ENCODE measurements at regions not wholly inside any gene's neighbourhood (a gene's known extent, or its start where the extent isn't known, plus 50 kb on each side); places are given as distances from the start of the nearest gene placed in this dataset.
"Not testable (repeated sequence)": the region's sequence is repeated elsewhere in the genome, so short reads cannot be mapped to it uniquely, and the experiment has no call there.

DNA sequence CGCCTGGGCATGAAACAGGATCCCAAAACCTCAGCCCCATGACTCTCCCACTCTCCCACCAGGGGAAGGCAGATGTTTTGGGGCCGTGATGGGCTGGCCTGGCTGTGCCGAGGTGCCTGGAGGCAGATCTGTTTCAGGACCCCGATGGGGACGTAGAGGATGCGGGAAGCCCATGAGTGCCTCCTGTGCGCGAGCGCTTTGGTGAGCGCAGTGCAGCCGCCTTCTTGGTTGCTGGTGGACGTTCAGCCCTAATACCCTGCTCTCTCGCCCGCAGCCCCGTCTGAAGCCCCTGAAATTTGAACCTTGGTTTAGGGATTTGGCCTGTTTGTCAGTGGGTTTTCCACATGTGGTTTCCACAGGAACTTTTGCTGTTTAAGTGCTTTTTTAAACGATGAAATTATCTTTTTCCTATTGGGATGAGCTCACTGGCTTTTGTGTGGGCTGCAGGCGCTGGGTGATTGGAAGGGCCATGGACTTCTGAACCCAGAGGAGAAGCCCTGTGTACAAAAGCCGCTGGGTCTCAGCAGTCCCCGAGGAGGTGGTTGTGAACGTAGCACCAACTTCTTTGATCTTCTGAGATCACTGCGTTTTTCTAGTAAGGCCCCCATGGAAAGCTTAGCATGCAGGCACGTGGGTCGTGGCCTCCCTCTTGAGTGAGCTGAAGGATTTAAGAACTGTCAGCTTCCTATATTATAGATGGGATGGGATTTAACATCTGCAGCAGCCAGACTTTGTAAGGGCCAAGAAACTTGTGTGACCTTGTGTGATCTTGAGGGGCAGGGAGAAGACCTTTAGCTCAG is 148.9 kb upstream of the ZNF469 start:
- H3K4me3 Mint-ChIP-seq; H3K36me3 Mint-ChIP-seq; H3K4me1 Mint-ChIP-seq; ATAC-seq (ENCODE audit: low read depth); H3K9me3 Mint-ChIP-seq; DNase-seq; H3K27me3 Mint-ChIP-seq; POLR2A ChIA-PET; H3K27ac Mint-ChIP-seq: not testable (repeated sequence)

DNA sequence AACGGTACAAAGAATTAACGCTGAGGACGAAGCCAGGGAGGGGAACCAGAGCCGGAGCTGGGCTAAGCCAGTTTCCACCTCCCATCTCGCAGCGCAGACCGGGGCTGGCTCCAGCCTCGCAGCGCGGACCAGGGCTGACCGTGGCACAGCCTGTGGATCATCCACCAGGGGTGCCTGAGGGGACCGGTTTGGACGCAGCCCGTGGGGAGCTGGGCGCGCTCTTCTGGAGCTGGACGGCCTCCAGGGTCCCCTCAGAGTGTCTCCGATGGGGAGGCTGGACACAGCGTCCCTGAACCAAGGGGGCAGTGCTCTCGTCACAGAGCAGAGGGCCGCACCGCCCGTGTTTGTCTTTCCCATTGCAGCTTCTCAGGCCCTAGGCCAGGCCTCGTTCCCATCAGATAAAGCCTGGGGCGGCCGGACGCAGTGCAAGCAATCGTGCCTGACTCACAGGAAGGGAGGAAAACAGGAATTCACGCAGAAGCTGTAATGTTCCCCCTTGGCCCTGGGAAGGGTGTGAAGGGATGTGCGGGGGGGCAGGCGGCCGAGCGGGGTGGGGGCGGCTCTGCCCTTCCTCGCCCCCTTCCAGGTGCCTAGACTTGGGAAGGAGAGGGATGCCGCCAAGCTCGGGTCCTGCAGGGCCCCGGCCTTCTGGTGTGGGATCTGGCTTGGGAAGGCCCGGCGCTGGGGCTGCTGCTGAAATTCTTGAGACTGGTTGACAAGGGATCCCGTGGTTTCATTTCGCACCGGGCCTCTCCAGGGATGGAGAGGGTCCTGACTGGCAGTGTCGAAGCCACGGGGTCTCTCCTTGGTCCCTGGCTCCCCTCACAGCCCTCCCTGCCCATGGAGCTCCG is 148.1 kb upstream of the ZNF469 start:
- ATAC-seq (ENCODE audit: low read depth); DNase-seq; POLR2A ChIA-PET; H3K4me1 Mint-ChIP-seq; H3K27me3 Mint-ChIP-seq; H3K27ac Mint-ChIP-seq; H3K4me3 Mint-ChIP-seq; H3K9me3 Mint-ChIP-seq; H3K36me3 Mint-ChIP-seq: not testable (repeated sequence)

DNA sequence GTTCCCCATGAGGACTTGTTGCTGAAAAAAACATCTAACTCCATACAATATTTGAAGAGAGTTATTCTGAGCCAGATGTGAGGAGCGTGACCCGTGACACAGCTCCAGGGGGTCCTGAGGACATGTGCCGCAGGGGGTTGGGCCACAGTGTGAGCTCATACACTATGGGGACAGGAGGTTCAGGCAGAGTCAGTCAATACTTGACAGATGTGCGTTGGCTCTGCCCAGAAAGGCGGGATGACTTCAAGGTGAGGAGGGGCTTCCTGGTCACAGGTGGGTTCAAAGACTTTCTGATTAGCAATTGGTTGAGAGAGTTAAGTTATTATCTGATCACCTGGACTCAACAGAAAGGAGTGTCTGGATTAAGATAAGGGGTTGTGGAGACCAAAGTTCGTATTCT is 147.1 kb upstream of the ZNF469 start:
- H3K4me3 Mint-ChIP-seq; H3K4me1 Mint-ChIP-seq; H3K9me3 Mint-ChIP-seq; ATAC-seq (ENCODE audit: low read depth); H3K27ac Mint-ChIP-seq; H3K36me3 Mint-ChIP-seq; DNase-seq; POLR2A ChIA-PET; H3K27me3 Mint-ChIP-seq: not testable (repeated sequence)

GRCh38 chr16:88236229-88236628 is 146.5 kb upstream of the ZNF469 start:
- H3K36me3 Mint-ChIP-seq; POLR2A ChIA-PET; H3K9me3 Mint-ChIP-seq; DNase-seq; H3K27ac Mint-ChIP-seq; H3K4me1 Mint-ChIP-seq; H3K4me3 Mint-ChIP-seq; H3K27me3 Mint-ChIP-seq; ATAC-seq (ENCODE audit: low read depth): not testable (repeated sequence)

DNA sequence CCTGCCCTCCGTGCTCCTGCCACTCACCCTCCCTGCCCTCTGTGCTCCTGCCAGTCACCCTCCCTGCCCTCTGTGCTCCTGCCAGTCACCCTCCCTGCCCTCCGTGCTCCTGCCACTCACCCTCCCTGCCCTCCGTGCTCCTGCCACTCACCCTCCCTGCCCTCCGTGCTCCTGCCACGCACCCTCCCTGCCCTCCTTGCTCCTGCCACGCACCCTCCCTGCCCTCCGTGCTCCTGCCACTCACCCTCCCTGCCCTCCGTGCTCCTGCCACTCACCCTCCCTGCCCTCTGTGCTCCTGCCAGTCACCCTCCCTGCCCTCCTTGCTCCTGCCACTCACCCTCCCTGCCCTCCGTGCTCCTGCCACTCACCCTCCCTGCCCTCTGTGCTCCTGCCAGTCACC is 145.4 kb upstream of the ZNF469 start:
- H3K4me3 Mint-ChIP-seq; ATAC-seq (ENCODE audit: low read depth); H3K27ac Mint-ChIP-seq; POLR2A ChIA-PET; H3K9me3 Mint-ChIP-seq; DNase-seq; H3K36me3 Mint-ChIP-seq; H3K4me1 Mint-ChIP-seq; H3K27me3 Mint-ChIP-seq: not testable (repeated sequence)

GRCh38 chr16:88237761-88238415 is 144.9 kb upstream of the ZNF469 start:
- not testable (repeated sequence) for DNase-seq, H3K27me3 Mint-ChIP-seq, H3K36me3 Mint-ChIP-seq

DNA sequence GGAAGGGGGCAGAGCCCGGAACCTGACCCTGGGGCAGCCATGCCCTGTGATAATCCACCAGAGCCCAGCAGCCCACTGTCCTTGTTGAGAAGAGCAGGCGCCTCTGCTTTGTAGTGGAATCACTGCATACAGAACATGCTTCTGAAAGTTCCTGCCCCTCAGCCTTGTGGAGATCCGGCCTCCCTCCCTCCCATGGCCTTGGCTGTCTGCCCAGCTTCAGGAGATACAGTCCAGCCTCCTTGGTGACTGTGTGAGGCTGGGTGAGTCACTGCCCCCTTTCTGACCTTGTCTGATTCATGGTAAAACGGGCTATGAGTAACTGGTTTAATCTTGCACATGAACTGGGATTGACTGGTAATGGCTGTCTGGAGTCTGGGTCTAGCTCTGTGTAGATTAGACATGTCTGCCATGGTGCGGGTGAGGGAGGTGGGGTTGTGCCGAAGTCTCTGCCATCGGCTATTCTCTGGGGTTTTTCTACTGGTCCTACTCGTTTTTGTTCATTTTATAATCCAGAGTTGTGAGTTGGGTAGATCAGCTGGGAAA is 144.0 kb upstream of the ZNF469 start:
- H3K9me3 Mint-ChIP-seq; H3K4me3 Mint-ChIP-seq; POLR2A ChIA-PET; H3K27me3 Mint-ChIP-seq; H3K4me1 Mint-ChIP-seq; H3K27ac Mint-ChIP-seq; DNase-seq; H3K36me3 Mint-ChIP-seq; ATAC-seq (ENCODE audit: low read depth): not testable (repeated sequence)

More at GRCh38 chr16:88237761-88238415, 144.9 kb upstream of the ZNF469 start:
- H3K4me3 Mint-ChIP-seq; ATAC-seq (ENCODE audit: low read depth); POLR2A ChIA-PET; H3K4me1 Mint-ChIP-seq; H3K9me3 Mint-ChIP-seq; H3K27ac Mint-ChIP-seq: not testable (repeated sequence)

DNA sequence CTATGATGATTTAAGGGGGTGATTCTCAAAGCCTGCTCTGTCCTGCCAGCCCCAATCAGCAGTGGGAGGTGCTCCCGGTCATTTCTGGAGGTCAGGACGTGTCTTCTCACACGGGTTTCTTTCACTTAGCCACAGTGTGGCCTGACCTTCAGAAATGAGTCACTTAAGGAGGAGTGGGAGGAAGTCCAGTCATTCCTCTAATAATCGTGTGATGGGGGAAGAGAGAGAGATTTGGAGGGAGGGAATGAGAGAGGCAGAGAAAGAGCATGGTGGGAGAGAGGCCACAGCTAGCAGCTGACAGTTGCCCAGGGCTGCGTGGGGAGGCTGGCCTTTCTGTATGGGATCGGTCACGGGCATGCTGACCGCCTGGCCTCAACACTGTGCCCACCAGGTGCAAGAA is 142.6 kb upstream of the ZNF469 start:
- H3K9me3 Mint-ChIP-seq; H3K27ac Mint-ChIP-seq; H3K4me1 Mint-ChIP-seq; H3K4me3 Mint-ChIP-seq; DNase-seq; ATAC-seq (ENCODE audit: low read depth); H3K27me3 Mint-ChIP-seq; POLR2A ChIA-PET; H3K36me3 Mint-ChIP-seq: not testable (repeated sequence)

DNA sequence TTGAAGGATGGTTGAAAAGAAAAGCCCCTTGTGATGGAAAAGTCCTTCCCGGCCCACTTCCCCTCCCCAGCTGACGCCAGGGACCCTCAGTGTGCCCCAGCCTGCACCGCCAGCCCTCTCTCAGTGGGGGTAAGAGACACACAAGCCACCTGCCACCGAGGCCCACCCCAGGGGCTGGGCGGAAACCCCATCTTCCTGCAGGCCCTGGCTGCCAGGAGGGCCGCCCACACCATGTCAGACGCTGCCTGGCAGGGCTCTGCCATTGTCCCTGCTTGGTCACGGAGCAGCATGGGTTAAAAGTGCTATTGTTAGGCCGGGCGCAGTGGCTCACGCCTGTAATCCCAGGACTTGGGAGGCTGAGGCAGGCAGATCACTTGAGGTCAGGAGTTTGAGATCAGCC is 142.0 kb upstream of the ZNF469 start:
- DNase-seq; ATAC-seq (ENCODE audit: low read depth); H3K27me3 Mint-ChIP-seq; H3K9me3 Mint-ChIP-seq; H3K4me3 Mint-ChIP-seq; H3K4me1 Mint-ChIP-seq; H3K27ac Mint-ChIP-seq; POLR2A ChIA-PET; H3K36me3 Mint-ChIP-seq: not testable (repeated sequence)

- H3K27me3 Mint-ChIP-seq; H3K9me3 Mint-ChIP-seq; DNase-seq; H3K36me3 Mint-ChIP-seq; POLR2A ChIA-PET; ATAC-seq (ENCODE audit: low read depth); H3K4me3 Mint-ChIP-seq; H3K27ac Mint-ChIP-seq; H3K4me1 Mint-ChIP-seq: not testable (repeated sequence)
Measured at GRCh38 chr16:88241404-88242311, 141.1 kb upstream of the ZNF469 start.

DNA sequence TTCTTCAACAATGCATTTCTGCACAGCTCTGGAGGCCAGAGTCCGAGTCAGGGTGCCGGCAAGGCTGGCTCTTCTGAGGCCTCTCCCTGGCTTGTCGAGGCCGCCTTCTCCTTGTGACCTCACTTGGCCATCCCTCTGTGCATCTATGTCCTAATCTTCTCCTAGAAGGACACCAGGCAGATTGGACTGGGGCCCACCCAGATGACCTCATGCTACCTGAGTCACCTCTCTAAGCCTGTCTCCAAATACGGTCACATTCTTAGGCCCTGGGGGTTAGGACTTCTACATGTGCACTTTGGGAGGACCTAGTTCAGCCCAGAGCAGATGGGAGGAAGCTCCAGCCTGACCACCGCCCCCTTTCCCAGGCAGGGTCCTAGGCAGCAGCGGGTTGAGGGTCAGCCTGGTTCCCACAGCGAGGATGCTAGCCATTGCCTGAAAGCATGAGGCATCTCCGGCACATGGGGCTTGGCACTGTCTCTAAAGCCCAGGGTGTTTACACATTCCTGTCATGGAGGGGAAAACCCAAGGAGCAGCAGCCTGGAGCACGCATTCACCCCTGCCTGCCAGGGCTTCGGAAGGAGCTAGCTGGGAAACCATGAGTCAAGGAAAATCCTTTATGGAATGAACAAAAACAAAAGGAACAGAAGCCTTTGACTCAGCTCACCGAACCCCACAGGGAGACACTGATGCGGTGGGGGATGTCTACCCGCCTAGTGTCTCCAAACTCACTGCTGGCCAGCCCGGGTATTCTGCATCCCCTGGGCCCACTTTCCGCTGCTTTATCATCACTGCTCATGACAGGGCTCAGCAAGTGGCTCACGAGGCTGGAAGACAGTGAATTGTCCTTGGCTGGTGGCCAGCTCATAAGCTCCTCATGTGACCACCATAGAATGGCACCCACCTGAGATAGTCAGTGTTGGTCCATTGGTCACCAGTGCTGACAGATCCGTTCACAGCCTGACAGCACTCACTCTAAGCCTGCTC is 140.2 kb upstream of the ZNF469 start:
- H3K4me3 Mint-ChIP-seq; H3K27me3 Mint-ChIP-seq; H3K27ac Mint-ChIP-seq; DNase-seq; ATAC-seq (ENCODE audit: low read depth); H3K9me3 Mint-ChIP-seq; H3K4me1 Mint-ChIP-seq; POLR2A ChIA-PET; H3K36me3 Mint-ChIP-seq: not testable (repeated sequence)

DNA sequence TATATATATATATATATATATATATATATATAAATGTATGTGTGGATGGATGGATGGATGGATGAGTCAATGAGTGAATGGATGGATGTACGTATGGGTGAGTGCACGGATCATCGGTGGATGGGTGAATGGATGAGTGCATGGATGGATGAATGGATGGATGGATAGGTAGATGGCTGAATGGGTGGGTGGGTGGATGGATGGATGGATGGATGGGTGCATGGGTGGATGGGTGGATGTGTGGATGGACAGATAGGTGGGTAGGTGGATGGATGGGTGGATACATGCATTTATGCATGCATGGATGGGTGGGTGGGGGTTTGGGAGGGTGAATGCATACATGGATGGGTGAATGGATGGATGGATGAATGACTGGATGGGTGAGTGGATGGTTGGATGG is 138.8 kb upstream of the ZNF469 start:
- POLR2A ChIA-PET; H3K4me3 Mint-ChIP-seq; H3K36me3 Mint-ChIP-seq; H3K27ac Mint-ChIP-seq; DNase-seq; H3K4me1 Mint-ChIP-seq; H3K9me3 Mint-ChIP-seq; H3K27me3 Mint-ChIP-seq; ATAC-seq (ENCODE audit: low read depth): not testable (repeated sequence)

Measured in activated naive CD8-positive, alpha-beta T cell treated with anti-CD3 and anti-CD28 coated beads, Interleukin-2, amount 10 ng/mL, durations not matched to agents 7 days and 5 days (primary cell).